CD4-positive, alpha-beta memory T cell (primary cell): ENCODE measurements at regions not wholly inside any gene's neighbourhood (a gene's known extent, or its start where the extent isn't known, plus 50 kb on each side); places are given as distances from the start of the nearest gene placed in this dataset.

Source experiments
- CTCF ChIA-PET: fragments of 350-600 bp; sonication (Branson Sonifier 250); formaldehyde crosslinking; loops from one replicate; lab custom pipeline; 2021; ENCODE audit warnings: inconsistent platforms; ENCODE audit not compliant: partially characterized antibody; lab: Charles Lee
- POLR2A ChIA-PET: fragments of 350-600 bp; sonication (Branson Sonifier 250); formaldehyde crosslinking; loops from one replicate; lab custom pipeline; 2021; ENCODE audit not compliant: partially characterized antibody; lab: Charles Lee
- DNase-seq, 5 donors: peaks; one replicate each; pipeline versions ENCODE4 v3.0.0 to v3.0.0-alpha.2; 2020 to 2022; ENCODE audit warnings: mixed read lengths in 1 of 5
- H3K27ac ChIP-seq: one replicate; pipeline ENCODE4 v1.7.0; 2013; ENCODE audit warnings: low read depth, low read length
- H3K27me3 ChIP-seq: 2 replicates; pipeline ENCODE4 v1.7.0; 2013; ENCODE audit warnings: mild to moderate bottlenecking, low read length, moderate library complexity; ENCODE audit not compliant: insufficient read depth
- H3K36me3 ChIP-seq: 2 replicates; pipeline ENCODE4 v1.7.0; 2013; ENCODE audit warnings: mild to moderate bottlenecking, low read length, moderate library complexity; ENCODE audit not compliant: insufficient read depth
- H3K4me1 ChIP-seq: 2 replicates; pipeline ENCODE4 v1.7.0; 2013; ENCODE audit warnings: mild to moderate bottlenecking, low read length, moderate library complexity; ENCODE audit not compliant: insufficient read depth
- H3K4me3 ChIP-seq, 2 donors: one replicate each; pipeline ENCODE4 v1.7.0; 2013; ENCODE audit warnings: low read length in 2 of 2, mild to moderate bottlenecking in 1 of 2
- H3K9me3 ChIP-seq, 2 donors: one replicate each; pipeline ENCODE4 v1.7.0; 2013; ENCODE audit warnings: low read length in 2 of 2, control low read depth in 1 of 2; ENCODE audit not compliant: control insufficient read depth in 1 of 2
- H3K27ac Mint-ChIP-seq, 7 donors: one replicate each; pipeline ENCODE4 v1.8.0; 2020 to 2021; ENCODE audit warnings: mixed read lengths in 7 of 7, mild to moderate bottlenecking in 6 of 7, inconsistent platforms in 3 of 7, moderate library complexity in 3 of 7
- H3K27me3 Mint-ChIP-seq, 2 donors: one replicate each; pipeline ENCODE4 v1.8.0; 2020 to 2021; ENCODE audit warnings: mixed read lengths in 2 of 2
- H3K36me3 Mint-ChIP-seq, 2 donors: one replicate each; pipeline ENCODE4 v1.8.0; 2020 to 2021; ENCODE audit warnings: mixed read lengths in 2 of 2, inconsistent platforms in 1 of 2, mild to moderate bottlenecking in 1 of 2
- H3K4me1 Mint-ChIP-seq, 4 donors: one replicate each; pipeline ENCODE4 v1.8.0; 2020 to 2021; ENCODE audit warnings: mixed read lengths in 4 of 4, mild to moderate bottlenecking in 1 of 4
- H3K4me3 Mint-ChIP-seq, 8 donors: one replicate each; pipeline ENCODE4 v1.8.0; 2020 to 2021; ENCODE audit warnings: mixed read lengths in 8 of 8, mild to moderate bottlenecking in 7 of 8, moderate library complexity in 6 of 8, inconsistent platforms in 3 of 8
- H3K9me3 Mint-ChIP-seq, 8 donors: one replicate each; pipeline ENCODE4 v1.8.0; 2020 to 2021; ENCODE audit warnings: mixed read lengths in 8 of 8, mild to moderate bottlenecking in 5 of 8, inconsistent platforms in 3 of 8, moderate library complexity in 1 of 8
- intact Hi-C: fragments of 100-400 bp; cut with micrococcal nuclease; formaldehyde crosslinking; loops from one replicate; pipeline ENCODE4 v1.15.1; 2023

DNA sequence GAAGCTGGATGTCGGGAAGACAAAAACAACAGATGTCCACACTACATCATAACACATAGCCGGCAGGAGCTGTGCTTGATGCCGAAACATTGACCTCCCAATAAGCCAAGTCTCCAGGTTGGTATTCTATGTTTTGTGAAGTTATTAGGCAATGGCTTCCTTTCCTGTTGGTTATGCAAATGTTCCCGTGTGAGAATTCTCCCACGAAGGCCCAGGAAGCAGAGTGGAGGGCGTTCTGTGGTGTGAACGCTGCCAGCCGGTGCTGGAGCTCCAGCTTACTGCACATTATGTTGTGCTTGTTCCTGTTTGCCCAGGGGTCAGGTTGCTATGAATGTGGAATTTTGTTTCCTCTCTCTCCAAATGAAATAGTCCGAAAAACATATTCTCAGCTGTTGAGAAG lies 156.4 kb upstream of the HMGA2 start:
- intact Hi-C loops: no loop called here
- Mint-ChIP-seq H3K9me3 (peaks cover 0 to 10% (median 0%) of the 10 kb centered on the region in 8 donors), H3K27ac (no peak overlapping the region), H3K4me3 (no peak overlapping the region), H3K36me3 (no peaks in the 10 kb centered on the region), H3K4me1 (no peaks in the 10 kb centered on the region), H3K27me3 (peaks cover 0 to 6% of the 10 kb centered on the region in 2 donors)
- ChIA-PET POLR2A (no interaction called here), CTCF (interaction anchor here (0.6 kb wide), 1 partner anchor 20 kb away, joined by 3 read pairs; no protein-coding TSS in a partner anchor)
- H3K4me1 ChIP-seq: no peaks in the 10 kb centered on the region
- H3K36me3 ChIP-seq: no peaks in the 10 kb centered on the region
- H3K4me3 ChIP-seq: no peak overlapping the region
- H3K27ac ChIP-seq: no peak overlapping the region
- DNase-seq: no peak
- H3K9me3 ChIP-seq: no peaks in the 10 kb centered on the region
- H3K27me3 ChIP-seq: no peaks in the 10 kb centered on the region

DNA sequence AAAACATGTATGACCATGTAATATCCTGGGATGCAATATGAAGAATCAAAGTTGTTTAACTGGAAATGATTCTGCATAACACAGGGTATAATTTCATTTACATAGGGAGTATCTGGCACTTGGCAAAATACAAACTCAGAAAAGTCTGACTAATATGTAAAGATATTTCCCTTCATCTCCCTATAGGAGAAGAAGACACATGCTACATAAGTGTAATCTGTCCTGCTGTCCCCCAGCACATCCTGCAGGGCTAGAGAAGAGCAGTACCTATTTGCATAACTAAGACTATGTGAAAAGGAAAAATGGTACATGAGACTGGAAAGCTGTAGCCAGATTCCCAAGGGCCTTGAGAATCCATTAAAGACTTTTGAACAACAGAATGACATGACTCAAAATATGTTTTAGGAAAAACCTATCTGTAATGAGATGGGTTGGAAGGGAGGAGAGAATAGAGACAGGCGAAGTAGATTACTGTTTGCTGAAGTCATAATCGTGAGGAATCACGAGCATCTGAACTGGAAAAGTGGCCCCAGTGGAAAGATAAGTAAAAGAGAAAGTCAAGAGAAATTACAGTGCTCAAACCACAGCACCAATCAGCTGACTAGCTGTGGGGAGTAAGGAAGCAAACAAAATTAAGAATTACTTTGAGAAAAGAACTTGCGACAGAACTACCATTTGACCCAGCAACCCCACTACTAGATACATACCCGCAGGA lies 155.1 kb upstream of the HMGA2 start:
- H3K27me3 Mint-ChIP-seq: peaks cover 0 to 6% of the 10 kb centered on the region in 2 donors
- H3K9me3 Mint-ChIP-seq: peaks cover 0 to 4% (median 0%) of the 10 kb centered on the region in 8 donors
- Histone ChIP-seq H3K27ac (no peak overlapping the region), H3K36me3 (no peaks in the 10 kb centered on the region), H3K4me3 (no peak overlapping the region), H3K4me1 (no peaks in the 10 kb centered on the region), H3K27me3 (no peaks in the 10 kb centered on the region), H3K9me3 (no peaks in the 10 kb centered on the region)
- no peaks in the 10 kb centered on the region for H3K36me3 Mint-ChIP-seq
- intact Hi-C loops: no loop called here
- H3K4me1 Mint-ChIP-seq: no peaks in the 10 kb centered on the region
- CTCF ChIA-PET: no interaction called here
- H3K27ac Mint-ChIP-seq: no peak overlapping the region
- no peak overlapping the region for H3K4me3 Mint-ChIP-seq
- DNase-seq: no peak
- POLR2A ChIA-PET: no interaction called here

DNA sequence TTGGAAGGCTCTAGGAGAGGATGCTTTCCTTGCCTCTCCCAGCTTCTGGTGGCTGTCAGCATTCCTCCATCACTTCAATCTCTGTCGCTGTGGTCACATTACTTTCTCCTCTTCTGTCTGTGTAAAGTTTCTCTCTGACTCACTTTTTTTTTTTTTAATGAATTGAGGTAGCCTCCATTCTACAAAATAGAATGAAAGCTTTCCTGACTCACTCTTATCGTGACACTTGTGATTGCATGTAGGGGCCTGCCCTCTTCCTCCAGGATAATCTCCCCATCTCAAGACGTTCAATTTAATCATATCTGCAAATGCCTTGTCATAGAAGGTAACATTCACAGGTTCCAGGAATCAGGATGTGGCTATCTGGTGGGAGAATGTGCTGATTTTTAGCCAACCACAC lies 153.5 kb upstream of the HMGA2 start:
- no peaks in the 10 kb centered on the region for H3K27me3 ChIP-seq
- intact Hi-C loops: no loop called here
- Mint-ChIP-seq H3K4me1 (no peaks in the 10 kb centered on the region), H3K9me3 (peaks cover 0 to 4% (median 0%) of the 10 kb centered on the region in 8 donors), H3K36me3 (no peaks in the 10 kb centered on the region), H3K4me3 (no peak overlapping the region), H3K27ac (no peak overlapping the region), H3K27me3 (peaks cover 0 to 6% of the 10 kb centered on the region in 2 donors)
- no peaks in the 10 kb centered on the region for H3K4me1 ChIP-seq
- CTCF ChIA-PET: no interaction called here
- no peaks in the 10 kb centered on the region for H3K36me3 ChIP-seq
- no peaks in the 10 kb centered on the region for H3K9me3 ChIP-seq
- DNase-seq: no peak
- POLR2A ChIA-PET: no interaction called here
- no peak overlapping the region for H3K27ac ChIP-seq
- no peak overlapping the region for H3K4me3 ChIP-seq

DNA sequence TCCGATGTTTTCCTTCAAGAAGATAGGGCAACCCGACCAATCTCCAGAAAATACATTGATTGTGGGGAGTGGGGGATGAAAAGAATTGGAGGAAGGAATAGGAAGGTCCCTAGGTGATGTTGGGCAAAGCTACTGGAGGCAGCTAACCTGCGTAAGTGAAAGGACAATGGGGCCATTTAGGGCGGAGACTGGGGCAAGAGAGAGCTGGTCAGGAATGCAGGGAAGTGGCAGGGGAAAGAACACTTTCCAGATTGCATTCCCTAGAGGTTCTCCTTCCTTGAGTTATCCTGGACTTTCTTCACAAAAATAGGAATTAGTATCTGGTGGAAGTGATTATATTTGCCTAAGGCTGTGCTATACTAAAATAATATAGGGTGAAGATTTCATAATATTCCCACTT lies 151.8 kb upstream of the HMGA2 start:
- no peak overlapping the region for H3K27ac Mint-ChIP-seq
- H3K4me3 ChIP-seq: no peak overlapping the region
- peaks cover 0 to 10% of the 10 kb centered on the region in 2 donors for H3K27me3 Mint-ChIP-seq
- CTCF ChIA-PET: interaction anchor here (1.0 kb wide), 1 partner anchor 17 kb away, joined by 3 read pairs; no protein-coding TSS in a partner anchor
- H3K4me3 Mint-ChIP-seq: no peak overlapping the region
- H3K36me3 ChIP-seq: no peaks in the 10 kb centered on the region
- no peak overlapping the region for H3K27ac ChIP-seq
- H3K36me3 Mint-ChIP-seq: no peaks in the 10 kb centered on the region
- DNase-seq: no peak
- POLR2A ChIA-PET: no interaction called here
- peaks cover 0 to 4% (median 0%) of the 10 kb centered on the region in 8 donors for H3K9me3 Mint-ChIP-seq
- H3K4me1 ChIP-seq: no peaks in the 10 kb centered on the region
- intact Hi-C loops: no loop called here
- H3K27me3 ChIP-seq: no peaks in the 10 kb centered on the region
- no peaks in the 10 kb centered on the region for H3K9me3 ChIP-seq
- H3K4me1 Mint-ChIP-seq: no peaks in the 10 kb centered on the region

DNA sequence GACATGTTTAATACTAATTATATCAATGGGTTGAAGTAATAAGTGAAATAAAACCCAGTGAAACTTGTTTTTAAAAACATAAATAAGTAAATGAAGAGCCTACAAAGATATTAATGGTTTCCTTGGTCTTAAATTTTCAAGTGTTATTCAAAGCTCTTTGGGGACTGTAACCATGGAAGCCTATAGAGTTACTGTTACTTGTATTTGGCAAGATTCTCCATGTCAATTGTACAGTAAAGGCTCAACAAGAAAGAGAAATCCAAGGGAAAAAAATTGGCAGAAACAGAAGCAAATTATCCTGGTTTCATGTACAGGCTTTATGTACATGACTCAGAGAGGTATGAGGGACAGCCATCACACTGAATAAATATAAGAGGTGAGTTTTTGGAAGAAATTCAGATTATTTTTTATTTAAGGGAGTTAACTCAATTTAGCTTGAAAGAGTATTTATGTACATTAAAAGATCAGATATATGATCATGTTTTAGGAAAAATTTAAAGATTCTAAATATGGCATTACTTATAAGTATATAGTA lies 151.1 kb upstream of the HMGA2 start:
- no peak overlapping the region for H3K4me3 Mint-ChIP-seq
- no peaks in the 10 kb centered on the region for H3K36me3 Mint-ChIP-seq
- Histone ChIP-seq H3K4me1 (no peaks in the 10 kb centered on the region), H3K27me3 (no peaks in the 10 kb centered on the region), H3K9me3 (no peaks in the 10 kb centered on the region), H3K27ac (no peak overlapping the region), H3K36me3 (no peaks in the 10 kb centered on the region), H3K4me3 (no peak overlapping the region)
- H3K4me1 Mint-ChIP-seq: no peaks in the 10 kb centered on the region
- no peak for DNase-seq
- H3K9me3 Mint-ChIP-seq: peaks cover 0 to 8% (median 2%) of the 10 kb centered on the region in 8 donors
- ChIA-PET POLR2A (no interaction called here), CTCF (no interaction called here)
- intact Hi-C loops: no loop called here
- no peak overlapping the region for H3K27ac Mint-ChIP-seq
- H3K27me3 Mint-ChIP-seq: peaks cover 0 to 10% of the 10 kb centered on the region in 2 donors

DNA sequence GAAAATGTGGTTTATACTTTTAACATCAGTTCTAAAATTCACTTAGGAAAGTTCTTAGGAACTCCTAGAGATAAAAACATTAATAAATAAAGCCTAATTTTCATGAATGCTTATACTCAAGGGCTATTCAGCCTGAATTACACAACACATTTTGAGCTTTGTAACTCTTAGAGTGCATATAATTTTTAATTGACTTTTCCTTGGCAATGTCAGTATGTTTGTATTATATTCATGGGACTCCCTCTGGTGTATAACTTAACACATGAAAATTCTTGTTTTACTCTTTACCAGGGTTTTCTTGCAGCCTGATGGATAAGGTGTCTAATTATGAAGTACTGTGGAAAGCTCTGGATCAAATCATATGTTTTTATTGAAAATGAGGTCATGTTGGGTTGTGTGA lies 150.6 kb upstream of the HMGA2 start:
- intact Hi-C loops: no loop called here
- H3K36me3 Mint-ChIP-seq: no peaks in the 10 kb centered on the region
- Histone ChIP-seq H3K27me3 (no peaks in the 10 kb centered on the region), H3K9me3 (no peaks in the 10 kb centered on the region), H3K4me3 (no peak overlapping the region), H3K36me3 (no peaks in the 10 kb centered on the region), H3K27ac (no peak overlapping the region), H3K4me1 (no peaks in the 10 kb centered on the region)
- H3K4me1 Mint-ChIP-seq: no peaks in the 10 kb centered on the region
- ChIA-PET CTCF (no interaction called here), POLR2A (no interaction called here)
- no peak for DNase-seq
- H3K4me3 Mint-ChIP-seq: no peak overlapping the region
- peaks cover 0 to 9% (median 3%) of the 10 kb centered on the region in 8 donors for H3K9me3 Mint-ChIP-seq
- peaks cover 0 to 10% of the 10 kb centered on the region in 2 donors for H3K27me3 Mint-ChIP-seq
- H3K27ac Mint-ChIP-seq: no peak overlapping the region

DNA sequence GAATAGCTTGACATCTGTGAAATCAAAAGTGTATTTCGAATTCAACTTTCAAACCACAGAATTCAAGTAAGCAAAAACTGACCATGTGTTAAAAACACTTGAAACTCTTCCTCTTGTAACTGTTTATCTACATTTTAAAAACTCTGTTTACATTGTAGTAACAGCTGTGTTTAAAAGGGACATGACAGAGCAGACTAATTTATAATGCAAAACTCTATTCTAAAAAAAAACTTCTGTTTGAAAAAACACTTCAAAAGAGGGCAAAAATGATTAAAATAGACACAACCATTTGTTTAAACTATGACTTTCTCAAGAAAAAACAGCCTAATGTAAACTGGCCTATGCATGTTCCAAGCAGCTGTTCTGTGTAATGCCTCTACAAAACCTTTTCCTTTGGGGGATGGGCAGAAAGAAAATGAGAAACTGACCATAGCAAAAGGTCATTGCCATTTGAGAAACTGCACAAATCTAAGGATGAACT lies 149.1 kb upstream of the HMGA2 start:
- Histone ChIP-seq H3K27ac (no peak overlapping the region), H3K27me3 (no peaks in the 10 kb centered on the region), H3K36me3 (no peaks in the 10 kb centered on the region), H3K9me3 (no peaks in the 10 kb centered on the region), H3K4me1 (no peaks in the 10 kb centered on the region), H3K4me3 (no peak overlapping the region)
- intact Hi-C loops: no loop called here
- no peak for DNase-seq
- CTCF ChIA-PET: no interaction called here
- Mint-ChIP-seq H3K4me3 (no peak overlapping the region), H3K36me3 (no peaks in the 10 kb centered on the region), H3K27ac (no peak overlapping the region), H3K9me3 (peaks cover 0 to 9% (median 3%) of the 10 kb centered on the region in 8 donors), H3K4me1 (no peaks in the 10 kb centered on the region), H3K27me3 (peaks cover 0 to 10% of the 10 kb centered on the region in 2 donors)
- POLR2A ChIA-PET: no interaction called here
